ENCODE measurements at regions not wholly inside any gene's neighbourhood (a gene's known extent, or its start where the extent isn't known, plus 50 kb on each side); places are given as distances from the start of the nearest gene placed in this dataset.
"Not testable (repeated sequence)": the region's sequence is repeated elsewhere in the genome, so short reads cannot be mapped to it uniquely, and the experiment has no call there.

GRCh38 chr4:37749398-37749988 lies 63.3 kb upstream of the RELL1 start:
- no peak overlapping the region for H3K4me3 Mint-ChIP-seq
- peaks cover 9% of the 10 kb centered on the region for H3K9me3 Mint-ChIP-seq
- no peak overlapping the region for H3K27ac Mint-ChIP-seq
- no peaks in the 10 kb centered on the region for H3K27me3 Mint-ChIP-seq
- DNase-seq (no peak), ATAC-seq (no peak)
- peaks cover 21% of the 10 kb centered on the region for H3K4me1 Mint-ChIP-seq
- H3K36me3 Mint-ChIP-seq (ENCODE audit: low read depth) = no peaks in the 10 kb centered on the region

- no peak for ATAC-seq
- H3K36me3 Mint-ChIP-seq (ENCODE audit: low read depth) = no peaks in the 10 kb centered on the region
- no peaks in the 10 kb centered on the region for H3K27me3 Mint-ChIP-seq
- no peak for DNase-seq
- no peak overlapping the region for H3K27ac Mint-ChIP-seq
- H3K4me3 Mint-ChIP-seq = no peak overlapping the region
- H3K4me1 Mint-ChIP-seq = peaks cover 14% of the 10 kb centered on the region
- peaks cover 9% of the 10 kb centered on the region for H3K9me3 Mint-ChIP-seq
These were observed 62.3 kb upstream of the RELL1 start for GRCh38 chr4:37748485-37748884.

GRCh38 chr4:37747772-37748330 lies 61.7 kb upstream of the RELL1 start:
- H3K27me3 Mint-ChIP-seq = no peaks in the 10 kb centered on the region
- ATAC-seq = no peak
- no peak overlapping the region for H3K4me3 Mint-ChIP-seq
- H3K27ac Mint-ChIP-seq = no peak overlapping the region
- peaks cover 9% of the 10 kb centered on the region for H3K9me3 Mint-ChIP-seq
- DNase-seq = no peak
- peaks cover 14% of the 10 kb centered on the region for H3K4me1 Mint-ChIP-seq
- H3K36me3 Mint-ChIP-seq (ENCODE audit: low read depth) = no peaks in the 10 kb centered on the region

GRCh38 chr4:37746852-37747251 lies 60.7 kb upstream of the RELL1 start:
- DNase-seq; H3K4me3 Mint-ChIP-seq; H3K36me3 Mint-ChIP-seq (ENCODE audit: low read depth); H3K27me3 Mint-ChIP-seq; H3K27ac Mint-ChIP-seq; H3K9me3 Mint-ChIP-seq: not testable (repeated sequence)
- H3K4me1 Mint-ChIP-seq = peaks cover 14% of the 10 kb centered on the region
- ATAC-seq = peak; percentile 57

GRCh38 chr4:37745946-37746345 lies 59.8 kb upstream of the RELL1 start:
- peaks cover 14% of the 10 kb centered on the region for H3K4me1 Mint-ChIP-seq
- no peaks in the 10 kb centered on the region for H3K27me3 Mint-ChIP-seq
- ATAC-seq = no peak
- H3K4me3 Mint-ChIP-seq = no peak overlapping the region
- H3K9me3 Mint-ChIP-seq = peaks cover 9% of the 10 kb centered on the region
- H3K27ac Mint-ChIP-seq = no peak overlapping the region
- H3K36me3 Mint-ChIP-seq (ENCODE audit: low read depth) = no peaks in the 10 kb centered on the region
- DNase-seq = no peak

- H3K27me3 Mint-ChIP-seq = no peaks in the 10 kb centered on the region
- H3K9me3 Mint-ChIP-seq = peaks cover 2% of the 10 kb centered on the region
- ATAC-seq (no peak), DNase-seq (no peak)
- no peaks in the 10 kb centered on the region for H3K4me1 Mint-ChIP-seq
- no peak overlapping the region for H3K4me3 Mint-ChIP-seq
- no peak overlapping the region for H3K27ac Mint-ChIP-seq
- H3K36me3 Mint-ChIP-seq (ENCODE audit: low read depth) = no peaks in the 10 kb centered on the region
These were observed 56.0 kb upstream of the RELL1 start for GRCh38 chr4:37742149-37742548.

- Mint-ChIP-seq H3K4me1 (no peaks in the 10 kb centered on the region), H3K4me3 (no peak overlapping the region), H3K36me3 (ENCODE audit: low read depth) (no peaks in the 10 kb centered on the region), H3K9me3 (no peaks in the 10 kb centered on the region), H3K27me3 (no peaks in the 10 kb centered on the region), H3K27ac (no peak overlapping the region)
- no peak for ATAC-seq
- DNase-seq = no peak
These were observed 55.4 kb upstream of the RELL1 start for GRCh38 chr4:37741564-37741963.

GRCh38 chr4:37740546-37740945 lies 54.4 kb upstream of the RELL1 start:
- H3K4me3 Mint-ChIP-seq = no peak overlapping the region
- no peak for ATAC-seq
- no peak for DNase-seq
- H3K36me3 Mint-ChIP-seq (ENCODE audit: low read depth) = no peaks in the 10 kb centered on the region
- H3K4me1 Mint-ChIP-seq = no peaks in the 10 kb centered on the region
- H3K27ac Mint-ChIP-seq = no peak overlapping the region
- no peaks in the 10 kb centered on the region for H3K27me3 Mint-ChIP-seq
- H3K9me3 Mint-ChIP-seq = no peaks in the 10 kb centered on the region

- H3K36me3 Mint-ChIP-seq (ENCODE audit: low read depth) = no peaks in the 10 kb centered on the region
- H3K27me3 Mint-ChIP-seq = no peaks in the 10 kb centered on the region
- DNase-seq (no peak), ATAC-seq (no peak)
- H3K9me3 Mint-ChIP-seq = no peaks in the 10 kb centered on the region
- H3K4me1 Mint-ChIP-seq = no peaks in the 10 kb centered on the region
- no peak overlapping the region for H3K27ac Mint-ChIP-seq
- no peak overlapping the region for H3K4me3 Mint-ChIP-seq
These were observed 51.3 kb upstream of the RELL1 start for GRCh38 chr4:37737466-37737865.

Data from activated naive CD8-positive, alpha-beta T cell treated with anti-CD3 and anti-CD28 coated beads, Interleukin-2, amount 50 U/mL, for 24 hours (primary cell).